Astrocyte of the spinal cord (primary cell): ENCODE measurements at regions not wholly inside any gene's neighbourhood (a gene's known extent, or its start where the extent isn't known, plus 50 kb on each side); places are given as distances from the start of the nearest gene placed in this dataset.

Experiments
- DNase-seq: peaks from one replicate; pipeline ENCODE4 v3.0.0; 2011; ENCODE audit warnings: low read depth, low spot score
- H3K4me3 ChIP-seq: 2 replicates; pipeline ENCODE4 v1.5.1; 2011; ENCODE audit warnings: low read depth, mild to moderate bottlenecking, low read length, moderate library complexity
- CTCF ChIP-seq: IDR thresholded peaks from 2 replicates; pipeline ENCODE4 v1.5.1; 2012; ENCODE audit warnings: low read depth, mild to moderate bottlenecking, low read length, inconsistent platforms
- in situ Hi-C: cut with HindIII; loops from 2 replicates; pipeline ENCODE4 v1.10.0; 2017; ENCODE audit warnings: low sequenced_read_pairs

GRCh38 chr7:54932818-54933543, 85.8 kb upstream of the EGFR start:
- in situ Hi-C loops: no loop called here
- TF ChIP-seq CTCF: no peak
- peak; percentile 65 for DNase-seq
- peak overlapping the region; percentile 40 for H3K4me3 ChIP-seq

- no peak for DNase-seq
- H3K4me3 ChIP-seq: peak overlapping the region; percentile 40
- in situ Hi-C loops: no loop called here
- no peak for TF ChIP-seq CTCF
Observed at GRCh38 chr7:54933643-54934042, 85.2 kb upstream of the EGFR start.

DNA sequence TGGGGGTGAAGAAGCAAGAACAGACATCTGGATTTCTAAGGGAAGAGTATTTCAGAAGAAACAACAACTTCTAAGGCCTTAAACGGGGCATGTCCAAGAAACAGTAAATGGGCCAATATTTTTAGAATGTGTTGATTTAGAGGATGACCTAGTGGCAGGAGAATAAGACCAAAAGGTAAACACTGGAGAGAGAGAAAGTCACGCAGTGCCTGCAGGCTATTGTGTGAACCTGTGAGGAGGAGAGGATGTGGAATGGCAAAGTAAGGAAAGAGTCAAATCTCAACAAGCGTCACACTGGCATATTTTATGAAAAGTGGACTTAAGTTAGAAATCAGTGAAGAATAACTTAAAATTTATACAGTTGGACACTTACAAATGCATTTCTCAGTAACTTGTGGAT, 78.1 kb upstream of the EGFR start:
- in situ Hi-C loops: no loop called here
- no peak for DNase-seq
- no peak overlapping the region for H3K4me3 ChIP-seq
- no peak for TF ChIP-seq CTCF

GRCh38 chr7:54944179-54944578, 74.6 kb upstream of the EGFR start:
- DNase-seq: peak; percentile 58
- no peak for TF ChIP-seq CTCF
- in situ Hi-C loops: no loop called here
- no peak overlapping the region for H3K4me3 ChIP-seq

DNA sequence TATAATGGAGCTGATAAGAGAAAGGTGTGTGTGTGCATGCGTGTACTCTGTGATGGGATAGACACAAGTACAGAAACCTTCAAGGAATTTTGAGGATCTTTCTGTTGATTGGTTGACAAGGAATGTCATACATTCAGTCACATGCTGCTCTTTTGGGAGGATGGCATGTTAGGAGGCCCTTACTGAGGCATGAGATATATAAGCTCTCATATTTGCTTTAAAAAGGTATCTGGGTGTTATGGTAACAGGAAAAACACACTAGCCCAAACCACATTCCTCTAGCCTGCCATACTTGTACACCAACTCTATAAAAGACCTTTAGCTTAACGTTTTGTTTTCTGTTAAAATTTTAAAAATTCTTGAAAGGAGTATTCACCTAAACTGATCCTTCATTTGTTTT, 72.5 kb upstream of the EGFR start:
- in situ Hi-C loops: no loop called here
- no peak for DNase-seq
- H3K4me3 ChIP-seq: no peak overlapping the region
- no peak for TF ChIP-seq CTCF

DNA sequence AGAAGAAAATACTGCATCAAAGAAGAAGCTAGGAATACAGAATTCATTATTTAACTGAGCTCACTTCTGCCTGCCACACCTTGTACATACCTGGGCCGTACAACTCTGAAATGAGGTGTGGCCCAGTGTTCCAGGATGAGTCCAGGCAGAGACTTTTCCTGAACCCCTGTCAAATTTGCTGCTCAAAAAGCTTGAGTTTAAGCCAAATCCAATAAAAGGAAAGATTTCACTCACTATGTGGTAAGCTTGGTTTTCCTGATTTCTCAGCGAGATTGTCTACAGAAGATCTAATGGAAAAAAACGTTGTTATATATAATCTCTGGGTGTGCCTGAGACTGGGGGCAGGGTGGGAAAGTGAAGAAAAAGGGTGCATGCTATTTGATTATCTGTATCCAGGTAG, 72.1 kb upstream of the EGFR start:
- H3K4me3 ChIP-seq: no peak overlapping the region
- no peak for TF ChIP-seq CTCF
- no peak for DNase-seq
- in situ Hi-C loops: no loop called here
